A673 (cell line): ENCODE measurements at regions not wholly inside any gene's neighbourhood (a gene's known extent, or its start where the extent isn't known, plus 50 kb on each side); places are given as distances from the start of the nearest gene placed in this dataset.

Experiments
- BruUV-seq: library from RNA; stranded (reverse); fragments of 400-500 nt; replicated peaks from 2 replicates; lab custom pipeline; 2021; lab: Mats Ljungman, UMichigan
- CTCF ChIA-PET: fragments of 300-600 bp; sonication (Branson Sonifier 250); formaldehyde crosslinking; loops from one replicate; lab custom pipeline; 2022; ENCODE audit warnings: antibody characterized with exemption; lab: Charles Lee
- POLR2A ChIA-PET: fragments of 300-600 bp; sonication (Branson Sonifier 250); formaldehyde crosslinking; loops from one replicate; lab custom pipeline; 2022; ENCODE audit warnings: antibody characterized with exemption; ENCODE audit not compliant: low non-redundant PET; lab: Charles Lee
- DNase-seq: peaks from one replicate; pipeline ENCODE4 v3.0.0-alpha.2; 2015; ENCODE audit warnings: low spot score
- H3K27ac ChIP-seq: fragments of 200-600 bp; sonication (generic); 2 replicates; pipeline ENCODE4 v1.5.1; 2016; ENCODE audit warnings: mixed run types, low read depth, mild to moderate bottlenecking, mixed read lengths, antibody characterized with exemption, low read length; ENCODE audit not compliant: poor library complexity, severe bottlenecking
- H3K27me3 ChIP-seq: fragments of 200-600 bp; sonication (generic); replicated peaks from 2 replicates; pipeline ENCODE4 v1.6.1; 2017; ENCODE audit warnings: mixed run types, low read depth, mild to moderate bottlenecking, mixed read lengths, antibody characterized with exemption, low read length; ENCODE audit not compliant: insufficient read depth, poor library complexity
- H3K36me3 ChIP-seq: fragments of 200-600 bp; sonication (generic); 2 replicates; pipeline ENCODE4 v1.6.1; 2016; ENCODE audit warnings: mixed run types, mild to moderate bottlenecking, mixed read lengths, antibody characterized with exemption, low read length; ENCODE audit not compliant: insufficient read depth, poor library complexity, severe bottlenecking
- H3K4me1 ChIP-seq: fragments of 200-600 bp; sonication (generic); 2 replicates; pipeline ENCODE4 v1.6.1; 2017; ENCODE audit warnings: mixed run types, mild to moderate bottlenecking, mixed read lengths, antibody characterized with exemption, low read length; ENCODE audit not compliant: insufficient read depth, poor library complexity, severe bottlenecking
- H3K4me3 ChIP-seq: fragments of 200-600 bp; sonication (generic); 2 replicates; pipeline ENCODE4 v1.5.1; 2016; ENCODE audit warnings: low read depth, mixed run types, mild to moderate bottlenecking, mixed read lengths, low read length; ENCODE audit not compliant: poor library complexity, severe bottlenecking
- H3K9me3 ChIP-seq: fragments of 200-600 bp; sonication (generic); 2 replicates; pipeline ENCODE4 v1.6.1; 2016; ENCODE audit warnings: mixed run types, low read depth, mild to moderate bottlenecking, mixed read lengths, antibody characterized with exemption, low read length; ENCODE audit not compliant: poor library complexity, severe bottlenecking
- CTCF ChIP-seq: fragments of 300-800, 200-600 bp; sonication (generic); conservative IDR thresholded peaks from 2 replicates; pipeline ENCODE4 v1.5.1; 2017; ENCODE audit warnings: low read depth, mild to moderate bottlenecking, antibody characterized with exemption, low read length, moderate library complexity, mixed read lengths
- EZH2 ChIP-seq: fragments of 200-600 bp; sonication (generic); IDR thresholded peaks from 2 replicates; pipeline ENCODE4 v1.6.1; 2017; ENCODE audit warnings: borderline replicate concordance, low read depth, mild to moderate bottlenecking, mixed read lengths, antibody characterized with exemption, low read length; ENCODE audit not compliant: poor library complexity, severe bottlenecking
- intact Hi-C: fragments of 100-400 bp; cut with micrococcal nuclease; formaldehyde crosslinking; loops from one replicate; pipeline ENCODE4 v1.10.0; 2022; ENCODE audit not compliant: unreplicated experiment

GRCh38 chr10:9712393-9712792 is 1305.3 kb upstream of the CELF2 start:
- BruUV-seq = no TSS peak
- Histone ChIP-seq H3K9me3 (peaks cover 23% of the 10 kb centered on the region), H3K36me3 (no peaks in the 10 kb centered on the region), H3K4me1 (no peaks in the 10 kb centered on the region), H3K27ac (no peak overlapping the region), H3K27me3 (no peaks in the 10 kb centered on the region), H3K4me3 (no peak overlapping the region)
- ChIA-PET CTCF (no interaction called here), POLR2A (no interaction called here)
- TF ChIP-seq EZH2 (no peak), CTCF (no peak)
- intact Hi-C loops = no loop called here
- no peak for DNase-seq

- Histone ChIP-seq H3K9me3 (peaks cover 3% of the 10 kb centered on the region), H3K27ac (no peak overlapping the region), H3K36me3 (no peaks in the 10 kb centered on the region), H3K27me3 (no peaks in the 10 kb centered on the region), H3K4me1 (no peaks in the 10 kb centered on the region), H3K4me3 (no peak overlapping the region)
- ChIA-PET POLR2A (no interaction called here), CTCF (no interaction called here)
- DNase-seq = no peak
- BruUV-seq = no TSS peak
- TF ChIP-seq CTCF (no peak), EZH2 (no peak)
- intact Hi-C loops = no loop called here
These were observed 1298.4 kb upstream of the CELF2 start for GRCh38 chr10:9719246-9719645.

- no peak for TF ChIP-seq EZH2
- TF ChIP-seq CTCF = no peak
- CTCF ChIA-PET = no interaction called here
- Histone ChIP-seq H3K4me1 (no peaks in the 10 kb centered on the region), H3K27me3 (no peaks in the 10 kb centered on the region), H3K9me3 (no peaks in the 10 kb centered on the region), H3K36me3 (no peaks in the 10 kb centered on the region), H3K4me3 (no peak overlapping the region), H3K27ac (no peak overlapping the region)
- intact Hi-C loops = no loop called here
- POLR2A ChIA-PET = no interaction called here
- no peak for DNase-seq
- BruUV-seq = no TSS peak
These were observed 1283.9 kb upstream of the CELF2 start for GRCh38 chr10:9733766-9734165.

GRCh38 chr10:9734218-9734617 is 1283.5 kb upstream of the CELF2 start:
- ChIA-PET CTCF (no interaction called here), POLR2A (no interaction called here)
- Histone ChIP-seq H3K4me3 (no peak overlapping the region), H3K27ac (no peak overlapping the region), H3K36me3 (no peaks in the 10 kb centered on the region), H3K27me3 (no peaks in the 10 kb centered on the region), H3K4me1 (no peaks in the 10 kb centered on the region), H3K9me3 (no peaks in the 10 kb centered on the region)
- BruUV-seq = no TSS peak
- TF ChIP-seq CTCF = no peak
- TF ChIP-seq EZH2 = no peak
- intact Hi-C loops = no loop called here
- DNase-seq = no peak
